Muscle of arm (tissue), 1 donor: ENCODE measurements at regions not wholly inside any gene's neighbourhood (a gene's known extent, or its start where the extent isn't known, plus 50 kb on each side); places are given as distances from the start of the nearest gene placed in this dataset.

Source experiments
- DNase-seq: peaks from one replicate; pipeline ENCODE4 v3.0.0-alpha.2; 2013

GRCh38 chr17:34130544-34130943, 124.5 kb upstream of the CCL2 start:
- no peak for DNase-seq

DNA sequence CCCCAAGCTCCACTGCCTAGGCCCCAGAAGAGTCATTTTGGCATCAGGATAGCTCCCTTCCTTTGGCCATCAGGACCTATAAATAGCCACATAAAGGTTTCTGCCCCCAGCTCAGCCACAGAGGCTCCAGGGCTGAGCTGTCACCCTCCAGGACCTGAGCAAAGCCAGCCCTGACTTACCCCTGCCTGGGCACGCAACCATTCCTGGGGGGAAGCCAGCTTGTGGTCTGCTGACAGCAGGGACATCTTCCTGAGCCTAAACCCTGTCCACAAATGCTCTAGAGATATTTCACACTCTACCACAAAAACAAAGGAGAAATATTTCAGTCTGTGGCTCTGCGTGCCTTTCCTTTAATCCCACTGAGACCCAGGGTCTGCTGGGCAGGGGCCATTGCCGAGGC, 123.7 kb upstream of the CCL2 start:
- no peak for DNase-seq

- DNase-seq: no peak
These were observed 121.7 kb upstream of the CCL2 start for GRCh38 chr17:34133350-34133749.

DNA sequence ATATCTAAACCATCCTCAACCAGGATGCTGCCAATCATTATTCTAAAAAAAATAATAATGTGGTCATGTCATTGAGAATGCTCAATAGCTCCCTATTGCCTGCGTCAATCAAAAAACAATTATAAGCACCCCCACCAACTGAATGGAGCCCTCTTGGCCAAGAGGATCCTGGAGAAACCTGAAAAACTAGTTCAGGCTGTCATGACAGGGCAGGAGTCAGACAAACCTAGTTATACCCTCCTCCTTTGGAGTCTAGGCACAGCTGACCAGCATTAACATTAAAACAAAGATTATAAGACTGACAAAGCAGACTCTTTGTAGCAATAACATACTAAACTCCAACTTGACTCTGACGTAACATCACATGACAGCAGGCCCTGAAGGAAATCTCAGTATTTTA, 119.2 kb upstream of the CCL2 start:
- no peak for DNase-seq

GRCh38 chr17:34140006-34140405, 115.1 kb upstream of the CCL2 start:
- no peak for DNase-seq

DNA sequence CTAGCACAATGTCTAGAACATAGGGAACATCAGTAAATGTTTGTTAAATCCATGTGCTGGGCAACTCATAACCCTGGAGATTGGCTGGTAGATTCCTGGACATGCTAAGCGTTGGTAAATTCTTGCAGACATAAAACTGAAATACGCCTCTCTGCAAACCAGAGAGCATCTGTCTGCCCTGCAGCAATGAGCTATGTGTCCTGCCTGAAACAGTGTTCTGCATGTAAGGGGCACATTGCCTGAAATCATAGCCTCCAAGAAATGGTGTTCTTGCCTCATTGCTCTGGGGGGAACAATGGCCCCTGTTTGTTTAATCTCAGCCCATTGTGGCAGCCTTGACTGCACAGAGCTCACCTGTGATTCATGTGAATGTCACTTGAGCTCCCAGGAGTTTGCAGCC, 113.5 kb upstream of the CCL2 start:
- no peak for DNase-seq

- no peak for DNase-seq
These were observed 111.7 kb upstream of the CCL2 start for GRCh38 chr17:34143430-34143829.

DNA sequence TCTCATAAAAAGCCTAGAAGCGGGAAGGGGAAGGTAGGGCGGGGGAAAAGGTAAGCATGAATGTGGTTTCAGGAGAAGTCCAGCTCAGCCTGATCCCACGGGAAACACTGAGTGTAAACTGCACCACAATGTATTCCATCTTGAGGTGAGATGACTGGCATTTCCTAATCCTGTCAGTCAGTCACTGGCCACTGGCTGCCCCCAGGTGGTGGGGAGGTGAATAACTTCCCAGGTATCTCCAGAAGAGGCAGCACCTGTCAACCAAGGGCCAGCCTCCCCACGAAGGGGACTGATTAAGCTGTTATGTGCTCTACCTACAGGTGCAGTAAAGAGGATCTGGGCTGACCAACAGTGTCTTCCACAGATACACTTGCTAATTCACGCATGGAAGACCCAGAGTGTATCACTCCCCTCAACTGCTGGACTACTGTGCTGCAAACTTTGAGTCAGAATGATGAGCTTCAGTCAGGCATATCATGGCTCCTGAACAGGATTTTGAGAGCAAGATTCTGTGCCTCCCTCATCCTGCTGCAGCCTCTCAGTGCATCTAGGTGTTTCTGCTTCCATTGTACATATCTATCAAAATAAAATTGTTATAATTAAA, 108.5 kb upstream of the CCL2 start:
- DNase-seq: no peak

DNA sequence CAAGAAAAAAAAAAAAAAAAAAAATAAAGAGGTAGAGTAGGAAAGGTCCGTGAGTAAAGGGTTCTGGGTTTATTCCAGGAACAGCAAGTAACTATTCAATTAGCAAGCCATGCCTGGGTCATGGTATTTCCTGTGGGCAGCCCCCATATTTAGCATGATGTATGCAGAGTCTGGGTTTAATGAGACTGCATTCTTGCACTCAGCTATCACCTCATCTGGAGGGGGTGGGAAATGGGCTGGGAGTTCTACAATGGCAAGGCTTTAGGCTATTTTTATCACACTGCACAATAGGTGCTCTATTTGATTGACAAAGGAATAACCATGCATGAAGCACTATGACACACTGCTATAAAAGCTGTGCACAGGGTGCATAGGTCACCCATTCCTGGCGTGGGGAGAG, 104.0 kb upstream of the CCL2 start:
- no peak for DNase-seq

DNA sequence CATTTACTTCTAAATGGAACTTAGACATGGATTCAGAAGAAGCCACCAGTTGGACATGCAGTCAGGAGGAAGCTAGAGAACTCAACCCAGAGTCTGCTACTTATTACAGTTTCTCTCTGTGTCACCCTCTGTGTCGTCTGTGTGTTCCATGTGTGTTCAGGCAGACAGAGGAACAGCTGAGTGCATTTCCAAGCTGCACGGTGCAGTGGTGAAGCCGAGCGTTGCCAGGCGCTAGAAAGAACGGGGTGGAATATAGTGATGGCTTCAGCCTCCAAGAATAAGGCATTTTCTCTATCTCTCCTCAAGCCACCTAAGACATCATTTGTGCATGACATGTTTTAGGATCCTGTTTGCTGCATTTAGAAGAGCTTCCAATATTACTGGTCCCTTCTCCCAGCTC, 101.1 kb upstream of the CCL2 start:
- no peak for DNase-seq

DNA sequence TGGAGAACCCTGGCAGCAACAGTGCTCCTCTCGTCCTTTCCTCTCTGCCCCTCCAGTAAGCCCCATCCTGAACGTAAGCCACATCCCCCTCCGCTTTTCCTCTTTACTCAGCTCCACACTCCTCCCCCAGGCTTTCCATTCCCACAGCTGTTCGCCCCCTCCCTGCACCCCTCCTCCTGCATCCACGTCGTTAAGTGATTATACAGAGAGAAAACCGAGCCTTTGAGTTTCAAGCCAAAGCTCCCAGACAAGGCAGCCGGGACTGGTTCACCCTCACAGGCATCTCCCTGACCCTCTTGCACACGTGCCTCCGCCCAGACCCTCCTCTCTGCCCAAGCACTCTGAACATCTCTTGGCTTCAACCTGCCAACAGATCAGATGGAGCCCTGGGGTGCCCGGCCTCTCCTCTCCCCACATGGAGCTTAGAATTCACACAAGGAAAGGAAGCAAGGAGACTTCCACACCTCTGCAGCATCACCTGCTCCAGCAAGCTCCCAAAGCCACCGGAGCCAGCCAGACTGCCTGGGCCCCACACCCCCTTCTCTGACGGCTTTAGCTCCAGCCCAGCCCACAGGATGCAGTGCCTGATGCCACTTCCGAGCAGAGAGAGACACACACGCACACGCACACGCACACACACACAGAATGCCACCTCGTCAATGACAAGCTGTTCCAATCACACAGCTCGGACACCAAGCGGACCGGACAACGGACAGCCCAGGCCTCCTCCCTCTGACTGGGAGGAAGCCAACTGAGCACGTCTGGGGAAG, 99.9 kb upstream of the CCL2 start:
- DNase-seq: peak; percentile 24

GRCh38 chr17:34155947-34156346, 99.1 kb upstream of the CCL2 start:
- no peak for DNase-seq

GRCh38 chr17:34156401-34156740, 98.7 kb upstream of the CCL2 start:
- DNase-seq: no peak

DNA sequence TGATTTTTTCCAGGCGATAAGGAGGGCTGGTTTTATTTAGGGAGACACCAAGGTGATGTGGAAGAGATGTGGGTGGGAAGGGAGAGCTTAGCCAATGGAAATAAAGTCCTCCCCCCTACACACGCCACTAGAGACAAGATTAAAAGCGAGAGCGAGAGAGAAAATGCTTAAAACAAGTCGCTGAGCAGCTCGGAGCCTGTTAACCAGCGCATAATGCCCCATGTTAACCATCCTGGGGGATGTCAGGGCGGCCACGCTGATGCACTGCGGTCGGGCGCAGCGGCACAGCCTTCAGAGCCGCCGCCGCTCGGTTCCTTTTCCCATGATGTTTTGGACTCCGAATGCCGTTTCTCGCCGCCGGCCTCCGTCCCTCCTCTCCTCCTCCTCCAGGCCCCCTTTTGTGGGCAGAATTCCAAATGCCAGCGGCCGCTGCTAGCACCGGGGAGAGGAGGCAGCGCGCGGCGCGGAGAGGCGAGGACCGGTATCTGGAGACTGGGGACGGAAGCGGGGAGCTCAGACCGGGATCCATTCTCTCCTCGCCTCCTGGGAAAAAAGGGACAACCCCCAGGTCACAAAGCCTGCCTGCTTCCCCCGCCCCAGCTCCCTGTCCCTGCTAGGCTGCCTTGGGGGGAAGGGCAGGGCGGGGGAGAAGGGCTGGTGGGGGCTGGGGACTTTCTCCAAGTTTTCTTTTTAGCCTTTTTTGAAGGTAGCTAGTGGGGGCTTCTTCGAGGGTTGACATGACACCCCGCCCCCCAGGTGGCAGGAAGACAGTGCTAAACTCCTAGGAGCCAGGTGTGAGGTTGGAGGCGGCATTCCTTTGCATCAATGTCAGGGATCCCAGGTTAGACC, 98.1 kb upstream of the CCL2 start:
- no peak for DNase-seq

DNA sequence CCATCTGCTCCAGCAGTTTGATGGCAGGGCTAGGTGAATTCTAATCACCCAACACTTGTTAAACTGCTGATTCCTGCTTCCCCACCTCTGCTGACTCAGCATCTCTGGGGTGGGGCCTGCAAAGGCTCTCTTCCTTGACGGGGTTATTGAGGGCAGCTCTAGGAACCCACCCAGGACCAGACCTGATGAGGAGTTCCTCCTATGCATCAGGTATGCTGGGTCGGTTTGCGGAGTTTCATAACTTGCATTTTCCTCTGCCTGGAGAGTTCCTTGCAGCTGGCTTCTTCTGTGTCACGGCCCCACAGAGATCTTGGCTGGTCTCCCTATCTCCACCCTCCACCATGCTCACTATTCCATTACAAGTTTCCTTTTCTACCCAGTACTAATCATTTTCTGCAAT, 93.4 kb upstream of the CCL2 start:
- no peak for DNase-seq

GRCh38 chr17:34163123-34163522, 92.0 kb upstream of the CCL2 start:
- DNase-seq: no peak

GRCh38 chr17:34163646-34164045, 91.4 kb upstream of the CCL2 start:
- DNase-seq: no peak

DNA sequence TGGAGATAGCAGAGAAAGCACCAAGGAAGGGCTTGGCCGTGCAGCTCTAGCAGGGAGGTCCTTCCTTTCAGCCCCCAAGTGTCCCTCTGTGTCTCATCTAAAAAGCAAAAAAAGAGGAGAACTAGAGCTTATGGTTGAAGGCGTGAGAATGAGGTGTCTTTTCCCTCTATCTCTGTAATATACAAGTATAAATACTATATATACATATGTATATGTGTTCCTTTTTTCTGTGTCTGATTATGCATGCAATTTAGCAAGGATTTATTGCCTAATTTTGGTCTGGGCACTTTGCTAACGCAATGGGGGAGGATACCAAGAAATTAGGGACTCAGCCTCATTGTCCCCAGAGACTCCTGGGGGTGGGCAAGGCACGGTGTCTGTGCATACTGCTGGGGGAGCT, 90.2 kb upstream of the CCL2 start:
- no peak for DNase-seq

GRCh38 chr17:34166352-34166751, 88.7 kb upstream of the CCL2 start:
- DNase-seq: no peak

GRCh38 chr17:34167354-34167753, 87.7 kb upstream of the CCL2 start:
- no peak for DNase-seq

GRCh38 chr17:34168989-34169388, 86.1 kb upstream of the CCL2 start:
- no peak for DNase-seq

GRCh38 chr17:34169496-34169895, 85.6 kb upstream of the CCL2 start:
- no peak for DNase-seq

DNA sequence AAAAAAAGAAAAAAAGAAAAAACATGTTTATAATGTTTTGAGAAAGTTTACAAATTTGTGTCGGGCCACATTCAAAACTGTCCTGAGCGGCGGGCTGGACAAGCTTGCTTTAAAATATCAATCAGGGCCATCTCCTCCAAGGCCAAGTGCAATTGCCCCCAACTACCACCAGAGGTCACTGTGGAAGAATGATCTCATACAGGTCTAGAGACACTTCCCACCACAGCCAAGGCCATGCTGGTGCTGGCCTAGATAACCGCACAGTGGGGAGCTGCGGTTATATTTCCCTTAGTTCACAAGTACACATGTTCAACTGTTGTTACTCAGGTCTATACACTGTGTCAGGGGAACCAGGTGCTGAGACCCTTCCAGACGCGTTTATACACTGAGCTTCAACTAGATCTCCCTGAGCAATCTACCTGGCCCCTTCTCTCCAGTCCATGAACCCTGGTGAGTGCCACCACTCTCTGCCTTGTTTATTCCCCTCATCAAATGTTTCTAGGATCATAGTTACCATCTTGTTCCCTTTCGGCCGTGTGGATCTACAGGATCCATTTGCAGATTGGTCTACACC, 83.8 kb upstream of the CCL2 start:
- peak; percentile 25 for DNase-seq
